ENCODE measurements at regions not wholly inside any gene's neighbourhood (a gene's known extent, or its start where the extent isn't known, plus 50 kb on each side); places are given as distances from the start of the nearest gene placed in this dataset.

GRCh38 chr20:23162887-23163286 is 76.8 kb upstream of the CD93 start:
- TF ChIP-seq SP1 (IDR thresholded peaks at IDR 0.05): no peak
- no peak for TF ChIP-seq BHLHE40 (IDR thresholded peaks at IDR 0.05; ENCODE audit: borderline replicate concordance)
- no peak for TF ChIP-seq SUZ12 (IDR thresholded peaks at IDR 0.05)
- TF ChIP-seq TARDBP (IDR thresholded peaks at IDR 0.05): no peak
- TF ChIP-seq NFRKB (IDR thresholded peaks at IDR 0.05): no peak
- no peak for TF ChIP-seq ELF4 (IDR thresholded peaks at IDR 0.05)
- no peak for TF ChIP-seq FOXA1 (IDR thresholded peaks at IDR 0.05)
- no peak for TF ChIP-seq FOXM1 (IDR thresholded peaks at IDR 0.05; ENCODE audit: borderline replicate concordance)
- no peak for TF ChIP-seq FOXK2 (IDR thresholded peaks at IDR 0.05)

Measured in HEK293T (cell line).